Ovary (tissue), 3 donors: ENCODE measurements at regions not wholly inside any gene's neighbourhood (a gene's known extent, or its start where the extent isn't known, plus 50 kb on each side); places are given as distances from the start of the nearest gene placed in this dataset.

Experiments used
- EP300 ChIP-seq: sonication (generic); formaldehyde crosslinking; IDR thresholded peaks from one replicate; pipeline ENCODE4 v1.6.1; 2017; ENCODE audit warnings: antibody characterized with exemption
- POLR2A ChIP-seq: fragments of 450-650 bp; IDR thresholded peaks from one replicate; pipeline ENCODE4 v1.6.1; 2017; ENCODE audit warnings: antibody characterized with exemption, mild to moderate bottlenecking, moderate library complexity
- TF ChIP-seq, protein P1 (sequence below), 3 donors: fragments of 450-650 bp in 2 of 3; fragments of 200-600 bp in 1 of 3; IDR thresholded peaks; one replicate each; pipeline versions ENCODE4 v1.5.1 to v1.8.0; 2016 to 2022; ENCODE audit warnings: antibody characterized with exemption in 3 of 3, mild to moderate bottlenecking in 1 of 3
- donor health status: DM: no; HTN: no; CAD: no.

DNA sequence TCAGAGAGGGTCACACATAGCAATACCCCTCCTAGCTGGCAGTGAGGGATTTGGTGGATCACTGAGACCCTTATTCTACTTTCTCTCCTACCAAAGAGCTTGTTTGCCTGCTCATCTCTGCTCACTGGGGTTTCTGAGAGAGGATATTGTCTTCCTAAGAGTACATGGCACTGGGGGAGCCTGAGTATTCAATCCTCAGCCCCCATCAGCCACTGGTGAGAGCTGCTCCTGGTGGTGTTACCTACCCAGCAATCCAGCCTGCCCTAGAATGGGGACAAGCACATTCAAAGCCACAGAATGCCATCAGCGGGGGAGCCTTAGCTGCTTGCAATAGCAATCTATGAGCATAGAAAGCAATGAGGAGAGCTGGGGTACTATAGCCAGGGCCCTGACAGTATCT, 281.1 kb downstream of the WDR11 start:
- TF ChIP-seq, protein P1, sequence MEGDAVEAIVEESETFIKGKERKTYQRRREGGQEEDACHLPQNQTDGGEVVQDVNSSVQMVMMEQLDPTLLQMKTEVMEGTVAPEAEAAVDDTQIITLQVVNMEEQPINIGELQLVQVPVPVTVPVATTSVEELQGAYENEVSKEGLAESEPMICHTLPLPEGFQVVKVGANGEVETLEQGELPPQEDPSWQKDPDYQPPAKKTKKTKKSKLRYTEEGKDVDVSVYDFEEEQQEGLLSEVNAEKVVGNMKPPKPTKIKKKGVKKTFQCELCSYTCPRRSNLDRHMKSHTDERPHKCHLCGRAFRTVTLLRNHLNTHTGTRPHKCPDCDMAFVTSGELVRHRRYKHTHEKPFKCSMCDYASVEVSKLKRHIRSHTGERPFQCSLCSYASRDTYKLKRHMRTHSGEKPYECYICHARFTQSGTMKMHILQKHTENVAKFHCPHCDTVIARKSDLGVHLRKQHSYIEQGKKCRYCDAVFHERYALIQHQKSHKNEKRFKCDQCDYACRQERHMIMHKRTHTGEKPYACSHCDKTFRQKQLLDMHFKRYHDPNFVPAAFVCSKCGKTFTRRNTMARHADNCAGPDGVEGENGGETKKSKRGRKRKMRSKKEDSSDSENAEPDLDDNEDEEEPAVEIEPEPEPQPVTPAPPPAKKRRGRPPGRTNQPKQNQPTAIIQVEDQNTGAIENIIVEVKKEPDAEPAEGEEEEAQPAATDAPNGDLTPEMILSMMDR (IDR thresholded peaks at IDR 0.05): no peak
- no peak for TF ChIP-seq POLR2A
- TF ChIP-seq EP300: no peak
